Esophagus squamous epithelium (tissue), 4 donors: ENCODE measurements at regions not wholly inside any gene's neighbourhood (a gene's known extent, or its start where the extent isn't known, plus 50 kb on each side); places are given as distances from the start of the nearest gene placed in this dataset.
"Not testable (repeated sequence)": the region's sequence is repeated elsewhere in the genome, so short reads cannot be mapped to it uniquely, and the experiment has no call there.

Source experiments
- POLR2A ChIP-seq, 4 donors: fragments of 450-650 bp; IDR thresholded peaks; one replicate each; pipeline ENCODE4 v1.6.1; 2017; ENCODE audit warnings: antibody characterized with exemption in 4 of 4, mild to moderate bottlenecking in 4 of 4, moderate library complexity in 3 of 4
- TF ChIP-seq, protein P1 (sequence below), 6 experiments: fragments of 450-650 bp in 4 of 6; fragments of 200-600 bp in 2 of 6; sonication (generic) in 2 of 6; IDR thresholded peaks; one replicate each; pipeline ENCODE4 v1.5.1; 2016 to 2019; ENCODE audit warnings: antibody characterized with exemption in 6 of 6, mild to moderate bottlenecking in 4 of 6, moderate library complexity in 4 of 6

DNA sequence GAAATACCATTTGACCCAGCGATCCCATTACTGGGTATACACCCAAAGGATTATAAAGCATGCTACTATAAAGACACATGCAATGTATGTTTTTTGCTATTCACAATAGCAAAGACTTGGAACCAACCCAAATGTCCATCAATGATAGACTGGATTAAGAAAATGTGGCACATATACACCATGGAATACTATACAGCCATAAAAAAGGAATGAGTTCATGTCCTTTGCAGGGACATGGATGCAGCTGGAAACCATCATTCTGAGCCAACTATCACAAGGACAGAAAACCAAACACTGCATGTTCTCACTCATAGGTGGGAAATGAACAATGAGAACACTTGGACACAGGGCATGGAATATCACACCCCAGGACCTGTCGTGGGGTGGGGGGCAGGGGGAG is 558.1 kb downstream of the NTRK3 start:
- not testable (repeated sequence) for TF ChIP-seq POLR2A (IDR thresholded peaks at IDR 0.05)
- TF ChIP-seq, protein P1, sequence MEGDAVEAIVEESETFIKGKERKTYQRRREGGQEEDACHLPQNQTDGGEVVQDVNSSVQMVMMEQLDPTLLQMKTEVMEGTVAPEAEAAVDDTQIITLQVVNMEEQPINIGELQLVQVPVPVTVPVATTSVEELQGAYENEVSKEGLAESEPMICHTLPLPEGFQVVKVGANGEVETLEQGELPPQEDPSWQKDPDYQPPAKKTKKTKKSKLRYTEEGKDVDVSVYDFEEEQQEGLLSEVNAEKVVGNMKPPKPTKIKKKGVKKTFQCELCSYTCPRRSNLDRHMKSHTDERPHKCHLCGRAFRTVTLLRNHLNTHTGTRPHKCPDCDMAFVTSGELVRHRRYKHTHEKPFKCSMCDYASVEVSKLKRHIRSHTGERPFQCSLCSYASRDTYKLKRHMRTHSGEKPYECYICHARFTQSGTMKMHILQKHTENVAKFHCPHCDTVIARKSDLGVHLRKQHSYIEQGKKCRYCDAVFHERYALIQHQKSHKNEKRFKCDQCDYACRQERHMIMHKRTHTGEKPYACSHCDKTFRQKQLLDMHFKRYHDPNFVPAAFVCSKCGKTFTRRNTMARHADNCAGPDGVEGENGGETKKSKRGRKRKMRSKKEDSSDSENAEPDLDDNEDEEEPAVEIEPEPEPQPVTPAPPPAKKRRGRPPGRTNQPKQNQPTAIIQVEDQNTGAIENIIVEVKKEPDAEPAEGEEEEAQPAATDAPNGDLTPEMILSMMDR (IDR thresholded peaks at IDR 0.05), result not testable (repeated sequence)
